NB4 (cell line): ENCODE measurements at regions not wholly inside any gene's neighbourhood (a gene's known extent, or its start where the extent isn't known, plus 50 kb on each side); places are given as distances from the start of the nearest gene placed in this dataset.

ENCODE experiments used
- DNase-seq: peaks from one replicate; pipeline ENCODE4 v3.0.0; 2010; ENCODE audit warnings: low read depth
- H3K4me3 ChIP-seq: one replicate; pipeline ENCODE4 v1.5.1; 2011; ENCODE audit warnings: mild to moderate bottlenecking, low read depth, low read length, moderate library complexity
- CTCF ChIP-seq: IDR thresholded peaks from one replicate; pipeline ENCODE4 v1.5.1; 2012; ENCODE audit warnings: low read depth, low read length
- MAX ChIP-seq: IDR thresholded peaks from 2 replicates; pipeline ENCODE4 v1.6.1; 2011; ENCODE audit warnings: low read depth, low read length
- MYC ChIP-seq: IDR thresholded peaks from 2 replicates; pipeline ENCODE4 v1.6.1; 2011; ENCODE audit warnings: low read depth, low read length
- POLR2A ChIP-seq: IDR thresholded peaks from 2 replicates; pipeline ENCODE4 v1.6.1; 2011; ENCODE audit warnings: mild to moderate bottlenecking; ENCODE audit not compliant: insufficient read length; ENCODE audit errors: extremely low read depth

GRCh38 chr12:30106204-30106965 lies 322.6 kb upstream of the TMTC1 start:
- no peak for TF ChIP-seq MYC
- no peak for TF ChIP-seq POLR2A
- no peak for TF ChIP-seq MAX
- H3K4me3 ChIP-seq, result no peak overlapping the region
- no peak for DNase-seq

GRCh38 chr12:30105505-30105904 lies 321.8 kb upstream of the TMTC1 start:
- H3K4me3 ChIP-seq, result no peak overlapping the region
- TF ChIP-seq POLR2A (no peak), MYC (no peak), CTCF (no peak), MAX (no peak)
- no peak for DNase-seq

GRCh38 chr12:30104971-30105370 lies 321.2 kb upstream of the TMTC1 start:
- TF ChIP-seq MAX (no peak), CTCF (no peak), POLR2A (no peak), MYC (no peak)
- H3K4me3 ChIP-seq, result no peak overlapping the region
- DNase-seq, result no peak

- DNase-seq, result no peak
- no peak overlapping the region for H3K4me3 ChIP-seq
- TF ChIP-seq CTCF, result no peak
- TF ChIP-seq POLR2A, result no peak
- TF ChIP-seq MAX, result no peak
- no peak for TF ChIP-seq MYC
These were observed 317.0 kb upstream of the TMTC1 start for GRCh38 chr12:30100741-30101140.

- TF ChIP-seq MAX, result no peak
- no peak for DNase-seq
These were observed 314.9 kb upstream of the TMTC1 start for GRCh38 chr12:30098677-30099076.

GRCh38 chr12:30095511-30095910 lies 311.8 kb upstream of the TMTC1 start:
- no peak for TF ChIP-seq MYC
- no peak for TF ChIP-seq MAX
- TF ChIP-seq CTCF, result no peak
- TF ChIP-seq POLR2A, result no peak
- H3K4me3 ChIP-seq, result no peak overlapping the region
- no peak for DNase-seq

More at GRCh38 chr12:30098677-30099076, 314.9 kb upstream of the TMTC1 start:
- no peak overlapping the region for H3K4me3 ChIP-seq
